NCI-H146 (cell line): ENCODE measurements at regions not wholly inside any gene's neighbourhood (a gene's known extent, or its start where the extent isn't known, plus 50 kb on each side); places are given as distances from the start of the nearest gene placed in this dataset.
"Not testable (repeated sequence)": the region's sequence is repeated elsewhere in the genome, so short reads cannot be mapped to it uniquely, and the experiment has no call there.

Source experiments
- DNase-seq: peaks from one replicate; lab custom pipeline; 2025; lab: John Stamatoyannopoulos, UW

- no peak for DNase-seq
Observed at GRCh38 chr4:96969455-96969854, 1129.6 kb downstream of the PDHA2 start.

- DNase-seq: no peak
Observed at GRCh38 chr4:96972920-96973319, 1133.0 kb downstream of the PDHA2 start.

- no peak for DNase-seq
Observed at GRCh38 chr4:96974295-96974694, 1134.4 kb downstream of the PDHA2 start.

- DNase-seq: no peak
Observed at GRCh38 chr4:96983830-96984229, 1143.9 kb downstream of the PDHA2 start.

- DNase-seq: no peak
Observed at GRCh38 chr4:96986816-96987215, 1146.9 kb downstream of the PDHA2 start.

- DNase-seq: no peak
Observed at GRCh38 chr4:96991083-96991482, 1151.2 kb downstream of the PDHA2 start.

- no peak for DNase-seq
Observed at GRCh38 chr4:96992443-96992842, 1150.8 kb downstream of the STPG2 start.

- no peak for DNase-seq
Observed at GRCh38 chr4:96993560-96993959, 1149.7 kb downstream of the STPG2 start.

GRCh38 chr4:97003715-97004114 lies 1139.6 kb downstream of the STPG2 start:
- no peak for DNase-seq

- no peak for DNase-seq
Observed at GRCh38 chr4:97013309-97013708, 1130.0 kb downstream of the STPG2 start.

GRCh38 chr4:97013711-97014110 lies 1129.6 kb downstream of the STPG2 start:
- DNase-seq: no peak

GRCh38 chr4:97015301-97015700 lies 1128.0 kb downstream of the STPG2 start:
- no peak for DNase-seq

GRCh38 chr4:97016186-97016907 lies 1126.9 kb downstream of the STPG2 start:
- no peak for DNase-seq

- DNase-seq: no peak
Observed at GRCh38 chr4:97027728-97028410, 1115.4 kb downstream of the STPG2 start.

- DNase-seq: no peak
Observed at GRCh38 chr4:97028785-97029184, 1114.5 kb downstream of the STPG2 start.

GRCh38 chr4:97037411-97038145 lies 1105.7 kb downstream of the STPG2 start:
- DNase-seq: not testable (repeated sequence)

GRCh38 chr4:97038146-97038516 lies 1105.1 kb downstream of the STPG2 start:
- DNase-seq: no peak

GRCh38 chr4:97072666-97073065 lies 1070.6 kb downstream of the STPG2 start:
- DNase-seq: no peak

- no peak for DNase-seq
Observed at GRCh38 chr4:97073194-97073593, 1070.1 kb downstream of the STPG2 start.

- no peak for DNase-seq
Observed at GRCh38 chr4:97074531-97074930, 1068.7 kb downstream of the STPG2 start.

GRCh38 chr4:97081951-97082350 lies 1061.3 kb downstream of the STPG2 start:
- no peak for DNase-seq

- not testable (repeated sequence) for DNase-seq
Observed at GRCh38 chr4:97097036-97097435, 1046.2 kb downstream of the STPG2 start.

GRCh38 chr4:97101171-97101570 lies 1042.1 kb downstream of the STPG2 start:
- not testable (repeated sequence) for DNase-seq
